ENCODE measurements at regions not wholly inside any gene's neighbourhood (a gene's known extent, or its start where the extent isn't known, plus 50 kb on each side); places are given as distances from the start of the nearest gene placed in this dataset.

GRCh38 chr12:81942594-81942993, 183.4 kb upstream of the PPFIA2 start:
- DNase-seq (ENCODE audit: extremely low spot score): no peak
- ChIA-PET CTCF (no interaction called here), POLR2A (no interaction called here)
- TF ChIP-seq CTCF (IDR thresholded peaks at IDR 0.05; ENCODE audit: control extremely low read depth, extremely low read depth, low read depth, missing control alignments): no peak

GRCh38 chr12:81930037-81930436, 170.9 kb upstream of the PPFIA2 start:
- DNase-seq (ENCODE audit: extremely low spot score): no peak
- TF ChIP-seq CTCF (IDR thresholded peaks at IDR 0.05; ENCODE audit: control extremely low read depth, extremely low read depth, low read depth, missing control alignments): no peak
- ChIA-PET CTCF (interaction anchor here (1.4 kb wide), 1 partner anchor 11 kb away, joined by 3 read pairs; no protein-coding TSS in a partner anchor), POLR2A (no interaction called here)

- CTCF ChIA-PET: no interaction called here
- TF ChIP-seq CTCF (IDR thresholded peaks at IDR 0.05; ENCODE audit: control extremely low read depth, extremely low read depth, low read depth, missing control alignments): no peak
- no peak for DNase-seq (ENCODE audit: extremely low spot score)
- POLR2A ChIA-PET: no interaction called here
Measured at GRCh38 chr12:81896771-81897170, 137.6 kb upstream of the PPFIA2 start.

- DNase-seq (ENCODE audit: extremely low spot score): no peak
- POLR2A ChIA-PET: no interaction called here
- CTCF ChIA-PET: no interaction called here
- TF ChIP-seq CTCF (IDR thresholded peaks at IDR 0.05; ENCODE audit: control extremely low read depth, extremely low read depth, low read depth, missing control alignments): no peak
Measured at GRCh38 chr12:81888961-81889360, 129.8 kb upstream of the PPFIA2 start.

GRCh38 chr12:81888106-81888740, 129.1 kb upstream of the PPFIA2 start:
- ChIA-PET POLR2A (no interaction called here), CTCF (no interaction called here)
- TF ChIP-seq CTCF (IDR thresholded peaks at IDR 0.05; ENCODE audit: control extremely low read depth, extremely low read depth, low read depth, missing control alignments): no peak

GRCh38 chr12:81874586-81874985, 115.4 kb upstream of the PPFIA2 start:
- CTCF ChIA-PET: no interaction called here

More at GRCh38 chr12:81888106-81888740, 129.1 kb upstream of the PPFIA2 start:
- DNase-seq (ENCODE audit: extremely low spot score): no peak

More at GRCh38 chr12:81874586-81874985, 115.4 kb upstream of the PPFIA2 start:
- POLR2A ChIA-PET: no interaction called here
- no peak for DNase-seq (ENCODE audit: extremely low spot score)
- TF ChIP-seq CTCF (IDR thresholded peaks at IDR 0.05; ENCODE audit: control extremely low read depth, extremely low read depth, low read depth, missing control alignments): no peak
